GM12878 (cell line): ENCODE measurements at regions not wholly inside any gene's neighbourhood (a gene's known extent, or its start where the extent isn't known, plus 50 kb on each side); places are given as distances from the start of the nearest gene placed in this dataset.
"Not testable (repeated sequence)": the region's sequence is repeated elsewhere in the genome, so short reads cannot be mapped to it uniquely, and the experiment has no call there.

Source experiments
- ATAC-seq: fragments of 200-7000 bp; cut with Tn5 transposase; 3 replicates; pipeline ENCODE4 v1.9.1; 2020; ENCODE audit warnings: mild to moderate bottlenecking, moderate library complexity
- BruUV-seq: library from RNA; stranded (reverse); fragments of 400-500 nt; replicated peaks from 2 replicates; lab custom pipeline; 2021; lab: Mats Ljungman, UMichigan
- CTCF ChIA-PET: fragments of 300-600 bp; sonication (Branson Sonifier 250); formaldehyde crosslinking; extraction: SDS; loops from one replicate; lab custom pipeline; 2021; ENCODE audit warnings: inconsistent platforms; lab: Yijun Ruan, JAX
- POLR2A ChIA-PET: fragments of 350-600 bp; formaldehyde crosslinking; extraction: SDS; loops from one replicate; lab custom pipeline; 2021; ENCODE audit warnings: inconsistent platforms; lab: Charles Lee
- RAD21 ChIA-PET: fragments of 300-600 bp; sonication (Branson Sonifier 250); formaldehyde crosslinking; loops from one replicate; lab custom pipeline; 2023; ENCODE audit warnings: antibody characterized with exemption; ENCODE audit not compliant: unreplicated experiment; lab: Charles Lee
- SMC1A ChIA-PET: fragments of 300-600 bp; sonication (Branson Sonifier 250); formaldehyde crosslinking; loops from one replicate; lab custom pipeline; 2023; ENCODE audit not compliant: unreplicated experiment, uncharacterized antibody; lab: Charles Lee
- DNase-seq: peaks from one replicate; pipeline ENCODE4 v3.0.0-alpha.2; 2011; ENCODE audit warnings: low read depth, low spot score
- FAIRE-seq: peaks from 3 replicates; lab custom pipeline; 2011; peaks lifted over from hg19 to GRCh38; lab: Jason Lieb, UNC
- H2AFZ ChIP-seq: 2 replicates; pipeline ENCODE4 v1.6.0; 2011; ENCODE audit warnings: low read depth, low read length, control low read depth; ENCODE audit not compliant: control insufficient read depth
- H3K27ac ChIP-seq: 2 replicates; pipeline ENCODE4 v1.5.1; 2011; ENCODE audit warnings: control low read depth; ENCODE audit not compliant: control insufficient read depth, insufficient read depth
- H3K27me3 ChIP-seq, 2 experiments: replicated peaks in 1 of 2; 2 replicates each; pipeline versions ENCODE4 v1.6.0 to v1.6.1; 2011; ENCODE audit warnings: low read length in 1 of 2; ENCODE audit not compliant: control insufficient read depth in 2 of 2, insufficient read depth in 2 of 2
- H3K36me3 ChIP-seq, 2 experiments: 2 replicates each; pipeline ENCODE4 v1.5.1; 2011; ENCODE audit warnings: low read length in 1 of 2; ENCODE audit not compliant: control insufficient read depth in 2 of 2, insufficient read depth in 2 of 2
- H3K4me1 ChIP-seq: 2 replicates; pipeline ENCODE4 v1.6.1; 2011; ENCODE audit warnings: mild to moderate bottlenecking, low read length, moderate library complexity, mixed read lengths; ENCODE audit not compliant: control insufficient read depth, insufficient read depth
- H3K4me2 ChIP-seq: 2 replicates; pipeline ENCODE4 v1.6.0; 2011; ENCODE audit warnings: control low read depth; ENCODE audit not compliant: control insufficient read depth, insufficient read depth
- H3K4me3 ChIP-seq: fragments of 200-600 bp; sonication (generic); 2 replicates; pipeline ENCODE4 v1.5.1; 2016
- H3K79me2 ChIP-seq: 2 replicates; pipeline ENCODE4 v1.6.0; 2011; ENCODE audit warnings: low read length; ENCODE audit not compliant: control insufficient read depth, insufficient read depth
- H3K9ac ChIP-seq: 2 replicates; pipeline ENCODE4 v1.8.0; 2011; ENCODE audit warnings: low read length, control low read depth, mixed read lengths; ENCODE audit not compliant: control insufficient read depth, insufficient read depth
- H3K9me3 ChIP-seq: replicated peaks from 3 replicates; pipeline ENCODE4 v1.5.1; 2011; ENCODE audit warnings: mild to moderate bottlenecking, low read length; ENCODE audit not compliant: control insufficient read depth, insufficient read depth
- H4K20me1 ChIP-seq: 2 replicates; pipeline ENCODE4 v1.6.0; 2011; ENCODE audit not compliant: control insufficient read depth, insufficient read depth
- WGBS: methylation state at CpG from one replicate; pipeline ENCODE4 v1.1.6; 2016; ENCODE audit warnings: low lambda C conversion rate; ENCODE audit not compliant: insufficient replicate concordance, insufficient coverage; ENCODE audit errors: missing lambda C conversion rate; 5-methylcytosine and 5-hydroxymethylcytosine counted together
- in situ Hi-C: fragments of 300-500 bp; cut with MboI; formaldehyde crosslinking; loops from 9 replicates; pipeline ENCODE4 v1.14.3; 2018; ENCODE audit warnings: mixed read lengths
- intact Hi-C: fragments of 100-400 bp; cut with micrococcal nuclease; formaldehyde crosslinking; loops from one replicate; pipeline ENCODE4 v1.14.2; 2022; ENCODE audit not compliant: unreplicated experiment

DNA sequence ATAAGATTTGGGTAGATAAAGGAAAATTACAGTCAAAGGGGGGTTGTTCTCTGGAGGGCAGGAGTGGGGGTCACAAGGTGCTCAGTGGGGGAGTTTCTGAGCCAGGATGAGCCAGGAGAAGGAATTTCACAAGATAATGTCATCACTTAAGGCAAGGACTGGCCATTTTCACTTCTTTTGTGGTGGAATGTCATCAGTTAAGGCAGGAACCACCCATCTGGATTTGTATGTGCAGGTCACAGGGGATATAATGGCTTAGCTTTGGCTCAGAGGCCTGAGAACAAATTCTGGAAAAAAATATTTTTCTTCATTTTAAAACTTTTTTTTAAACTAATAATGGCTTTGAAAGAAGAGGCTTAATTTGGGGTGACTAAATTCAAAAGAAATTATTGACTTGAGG lies 94.5 kb downstream of the ZNF486 start:
- H3K36me3 ChIP-seq, intact Hi-C loops, in situ Hi-C loops, H3K9me3 ChIP-seq, H3K4me1 ChIP-seq, H3K4me2 ChIP-seq, FAIRE-seq, ATAC-seq, H3K4me3 ChIP-seq, H4K20me1 ChIP-seq, H3K27ac ChIP-seq, H3K79me2 ChIP-seq, H2AFZ ChIP-seq, RAD21 ChIA-PET, BruUV-seq, H3K9ac ChIP-seq, POLR2A ChIA-PET, DNase-seq, H3K27me3 ChIP-seq: not testable (repeated sequence)
- ChIA-PET CTCF (interaction anchor here (0.6 to 0.7 kb wide), 2 partner anchors 145 to 209 kb away, joined by 3 to 4 read pairs; no protein-coding TSS in a partner anchor), SMC1A (interaction anchor here (1.1 kb wide), 1 partner anchor 11 kb away, joined by 3 read pairs; no protein-coding TSS in a partner anchor)

DNA sequence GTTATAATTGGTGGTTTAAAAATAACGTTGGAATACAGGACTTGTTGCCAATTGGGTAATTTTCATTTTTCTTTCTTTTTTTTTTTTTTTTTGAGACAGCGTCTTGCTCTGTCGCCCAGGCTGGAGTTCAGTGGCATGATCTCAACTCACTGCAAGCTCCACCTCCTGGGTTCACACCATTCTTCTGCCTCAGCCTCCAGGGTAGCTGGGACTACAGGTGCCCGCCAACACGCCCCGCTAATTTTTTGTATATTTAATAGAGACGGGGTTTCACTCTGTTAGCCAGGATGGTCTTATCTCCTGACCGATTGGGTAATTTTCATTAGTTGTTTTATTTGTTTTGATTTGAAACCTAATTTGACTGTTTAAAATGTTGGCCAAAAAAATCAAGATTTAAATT lies 93.7 kb downstream of the ZNF486 start:
- intact Hi-C loops, H3K27me3 ChIP-seq, POLR2A ChIA-PET, H4K20me1 ChIP-seq, H3K79me2 ChIP-seq, CTCF ChIA-PET, H2AFZ ChIP-seq, H3K4me3 ChIP-seq, H3K27ac ChIP-seq, H3K4me2 ChIP-seq, H3K9ac ChIP-seq, FAIRE-seq, RAD21 ChIA-PET, H3K4me1 ChIP-seq, BruUV-seq, ATAC-seq, DNase-seq, in situ Hi-C loops, H3K36me3 ChIP-seq, H3K9me3 ChIP-seq: not testable (repeated sequence)
- SMC1A ChIA-PET: interaction anchor here (1.1 kb wide), 1 partner anchor 12 kb away, joined by 3 read pairs; no protein-coding TSS in a partner anchor
- WGBS: 59% methylated on average over 7 of the region's 8 CpGs
